H1 (cell line): ENCODE measurements at regions not wholly inside any gene's neighbourhood (a gene's known extent, or its start where the extent isn't known, plus 50 kb on each side); places are given as distances from the start of the nearest gene placed in this dataset.
A peak's percentile ranks its signal among the peaks of the same experiment; 100 is the strongest.

Experiments
- CTCF ChIA-PET: fragments of 300-600 bp; sonication (Branson Sonifier 250); formaldehyde crosslinking; loops from one replicate; lab custom pipeline; 2021; ENCODE audit not compliant: partially characterized antibody; lab: Charles Lee
- POLR2A ChIA-PET: fragments of 300-600 bp; sonication (Branson Sonifier 250); formaldehyde crosslinking; loops from one replicate; lab custom pipeline; 2021; ENCODE audit warnings: inconsistent platforms; ENCODE audit not compliant: partially characterized antibody; lab: Charles Lee
- DNase-seq, 2 experiments: peaks; one replicate each; pipeline versions ENCODE4 v3.0.0 to v3.0.0-alpha.2; 2010 to 2022; ENCODE audit warnings: low spot score in 2 of 2, low read depth in 1 of 2, mixed read lengths in 1 of 2
- FAIRE-seq: peaks from 2 replicates; lab custom pipeline; 2011; peaks lifted over from hg19 to GRCh38; lab: Jason Lieb, UNC
- H2AFZ ChIP-seq: 2 replicates; pipeline ENCODE4 v1.8.1; 2012; ENCODE audit warnings: low read length, inconsistent platforms
- H2AK5ac ChIP-seq: 2 replicates; pipeline ENCODE4 v1.6.1; 2013; ENCODE audit warnings: low read depth, low read length
- H2BK120ac ChIP-seq: replicated peaks from 2 replicates; pipeline ENCODE3; 2013; ENCODE audit warnings: low read depth, low read length, inconsistent platforms
- H2BK12ac ChIP-seq: 2 replicates; pipeline ENCODE4 v1.6.1; 2013; ENCODE audit warnings: low read depth, low read length
- H2BK15ac ChIP-seq: 2 replicates; pipeline ENCODE4 v1.6.1; 2013; ENCODE audit warnings: low read length
- H2BK20ac ChIP-seq: 2 replicates; pipeline ENCODE4 v1.6.1; 2013; ENCODE audit warnings: low read length
- H2BK5ac ChIP-seq: 2 replicates; pipeline ENCODE4 v1.6.1; 2013; ENCODE audit warnings: low read depth, low read length
- H3K14ac ChIP-seq: 2 replicates; pipeline ENCODE4 v1.6.1; 2013; ENCODE audit warnings: inconsistent platforms; ENCODE audit not compliant: insufficient read length
- H3K18ac ChIP-seq: 2 replicates; pipeline ENCODE4 v1.6.1; 2013; ENCODE audit warnings: low read length; ENCODE audit errors: extremely low read depth
- H3K23ac ChIP-seq: 2 replicates; pipeline ENCODE4 v1.6.1; 2013; ENCODE audit warnings: inconsistent platforms; ENCODE audit not compliant: insufficient read length
- H3K23me2 ChIP-seq: 2 replicates; pipeline ENCODE4 v1.6.1; 2013; ENCODE audit warnings: low read depth, low read length
- H3K27ac ChIP-seq: 2 replicates; pipeline ENCODE4 v1.6.1; 2011; ENCODE audit warnings: low read depth, low read length, inconsistent platforms
- H3K27me3 ChIP-seq, 4 experiments: replicated peaks in 1 of 4; 1 replicate in 1 of 4; 2 replicates in 3 of 4; pipeline versions ENCODE4 v1.6.1 to v1.8.1; 2011 to 2013; ENCODE audit warnings: low read length in 3 of 4, mild to moderate bottlenecking in 3 of 4, inconsistent platforms in 2 of 4, mixed read lengths in 2 of 4, moderate library complexity in 1 of 4; ENCODE audit not compliant: control insufficient read depth in 3 of 4, insufficient read depth in 3 of 4; ENCODE audit errors: extremely low read depth in 1 of 4
- H3K36me3 ChIP-seq, 4 experiments: 2 replicates each; pipeline versions ENCODE4 v1.6.1 to v1.8.1; 2011 to 2013; ENCODE audit warnings: mild to moderate bottlenecking in 4 of 4, low read length in 3 of 4, moderate library complexity in 2 of 4, control low read depth in 1 of 4, inconsistent platforms in 1 of 4; ENCODE audit not compliant: insufficient read depth in 4 of 4, control insufficient read depth in 2 of 4
- H3K4ac ChIP-seq: replicated peaks from 2 replicates; pipeline ENCODE3; 2013; ENCODE audit warnings: low read length, low read depth, mixed read lengths, inconsistent platforms; ENCODE audit not compliant: insufficient read length
- H3K4me1 ChIP-seq, 4 experiments: replicated peaks in 1 of 4; 1 replicate in 1 of 4; 2 replicates in 3 of 4; pipeline versions ENCODE4 v1.6.1 to v1.8.1; 2011 to 2013; ENCODE audit warnings: low read length in 3 of 4, inconsistent platforms in 2 of 4, mixed read lengths in 1 of 4; ENCODE audit not compliant: insufficient read depth in 4 of 4, control insufficient read depth in 3 of 4
- H3K4me2 ChIP-seq, 2 experiments: 2 replicates each; pipeline versions ENCODE4 v1.6.1 to v1.8.1; 2011 to 2013; ENCODE audit warnings: low read depth in 2 of 2, low read length in 2 of 2, control low read depth in 1 of 2, inconsistent platforms in 1 of 2, mild to moderate bottlenecking in 1 of 2; ENCODE audit not compliant: insufficient read depth in 1 of 2
- H3K4me3 ChIP-seq, 4 experiments: fragments of 200-600, 300-600 bp in 1 of 4; sonication (generic), shearing (Covaris generic), sonication (Bioruptor Twin) in 1 of 4; 2 replicates each; pipeline versions ENCODE4 v1.5.1 to v1.8.1; 2011 to 2016; ENCODE audit warnings: low read length in 4 of 4, low read depth in 3 of 4, control low read depth in 2 of 4, inconsistent platforms in 2 of 4, mild to moderate bottlenecking in 2 of 4, mixed read lengths in 1 of 4, moderate library complexity in 1 of 4; ENCODE audit not compliant: insufficient read depth in 2 of 4; ENCODE audit errors: extremely low read depth in 1 of 4
- H3K56ac ChIP-seq: replicated peaks from 2 replicates; pipeline ENCODE3; 2013; ENCODE audit warnings: low read depth, mild to moderate bottlenecking, mixed read lengths, low read length, inconsistent platforms; ENCODE audit not compliant: insufficient read length
- H3K79me1 ChIP-seq: 2 replicates; pipeline ENCODE4 v1.6.1; 2013; ENCODE audit warnings: low read depth, low read length, control low read depth
- H3K79me2 ChIP-seq, 2 experiments: 2 replicates each; pipeline versions ENCODE4 v1.6.1 to v1.8.1; 2012 to 2013; ENCODE audit warnings: low read length in 2 of 2, mild to moderate bottlenecking in 2 of 2, inconsistent platforms in 1 of 2; ENCODE audit not compliant: insufficient read depth in 2 of 2, control insufficient read depth in 1 of 2
- H3K9ac ChIP-seq, 4 experiments: replicated peaks in 1 of 4; 1 replicate in 1 of 4; 2 replicates in 3 of 4; pipeline versions ENCODE4 v1.6.1 to v1.8.1; 2011 to 2013; ENCODE audit warnings: low read depth in 3 of 4, low read length in 3 of 4, control low read depth in 2 of 4, mild to moderate bottlenecking in 2 of 4, moderate library complexity in 2 of 4, inconsistent platforms in 1 of 4; ENCODE audit errors: extremely low read depth in 1 of 4
- H3K9me3 ChIP-seq, 2 experiments: 2 replicates each; pipeline versions ENCODE4 v1.6.1 to v1.8.1; 2012 to 2013; ENCODE audit warnings: mild to moderate bottlenecking in 2 of 2, moderate library complexity in 2 of 2, control low read depth in 1 of 2, inconsistent platforms in 1 of 2, low read depth in 1 of 2, low read length in 1 of 2, mixed read lengths in 1 of 2; ENCODE audit not compliant: insufficient read depth in 2 of 2
- H4K20me1 ChIP-seq, 2 experiments: replicated peaks in 1 of 2; 2 replicates each; pipeline versions ENCODE3 to v1.8.1; 2011 to 2013; ENCODE audit warnings: inconsistent platforms in 2 of 2, low read length in 2 of 2, mild to moderate bottlenecking in 1 of 2; ENCODE audit not compliant: insufficient read depth in 2 of 2, control insufficient read depth in 1 of 2
- H4K5ac ChIP-seq: 2 replicates; pipeline ENCODE4 v1.6.1; 2013; ENCODE audit warnings: low read length, low read depth, mixed read lengths, inconsistent platforms; ENCODE audit not compliant: insufficient read length
- H4K8ac ChIP-seq: 2 replicates; pipeline ENCODE4 v1.8.0; 2013; ENCODE audit warnings: mild to moderate bottlenecking, moderate library complexity, low read length, inconsistent platforms; ENCODE audit not compliant: insufficient read depth; ENCODE audit errors: extremely low read depth
- H4K91ac ChIP-seq: replicated peaks from 2 replicates; pipeline ENCODE3; 2013; ENCODE audit warnings: low read length, mixed read lengths, inconsistent platforms; ENCODE audit not compliant: insufficient read length
- ATF2 ChIP-seq: IDR thresholded peaks from 2 replicates; pipeline ENCODE4 v1.6.1; 2012; ENCODE audit warnings: low read length, inconsistent platforms
- BACH1 ChIP-seq: IDR thresholded peaks from 2 replicates; pipeline ENCODE4 v1.6.1; 2012; ENCODE audit warnings: low read length, improper control_type of control experiment
- CTCF ChIP-seq, 3 experiments: IDR thresholded peaks; 1 replicate in 2 of 3; 2 replicates in 1 of 3; pipeline versions ENCODE4 v1.5.1 to v1.6.1; 2011; ENCODE audit warnings: low read length in 3 of 3, mild to moderate bottlenecking in 3 of 3, inconsistent platforms in 2 of 3, low read depth in 1 of 3, moderate library complexity in 1 of 3; ENCODE audit not compliant: insufficient read depth in 1 of 3; ENCODE audit errors: control extremely low read depth in 1 of 3
- E2F6 ChIP-seq: IDR thresholded peaks from 2 replicates; pipeline ENCODE4 v1.6.1; 2012; ENCODE audit warnings: inconsistent platforms
- KDM1A ChIP-seq: fragments of 200-600, 300-600 bp; sonication (generic); IDR thresholded peaks from 2 replicates; pipeline ENCODE4 v1.7.1; 2016; ENCODE audit warnings: mild to moderate bottlenecking, low read length, borderline replicate concordance
- POU5F1 ChIP-seq: IDR thresholded peaks from 2 replicates; pipeline ENCODE4 v1.6.1; 2011; ENCODE audit warnings: low read depth, mild to moderate bottlenecking, low read length, moderate library complexity
- RBBP5 ChIP-seq: IDR thresholded peaks from 2 replicates; pipeline ENCODE4 v1.7.1; 2012; ENCODE audit warnings: low read depth, mild to moderate bottlenecking, inconsistent platforms, low read length, moderate library complexity, borderline replicate concordance
- SAP30 ChIP-seq: fragments of 300-600 bp; sonication (generic); IDR thresholded peaks from 2 replicates; pipeline ENCODE4 v1.7.1; 2012; ENCODE audit warnings: low read length, moderate library complexity, mild to moderate bottlenecking, inconsistent platforms; ENCODE audit not compliant: insufficient read depth, insufficient replicate concordance
- WGBS, 2 experiments: shearing (Covaris generic) in 1 of 2; methylation state at CpG; one replicate each; pipeline versions ENCODE4 v1.1.6 to v1.1.7; 2013 to 2015; ENCODE audit warnings: low lambda C conversion rate in 2 of 2, mixed read lengths in 2 of 2, inconsistent platforms in 1 of 2, low coverage in 1 of 2, missing lambda C conversion rate in 1 of 2; ENCODE audit not compliant: insufficient replicate concordance in 2 of 2, insufficient coverage in 1 of 2, insufficient read length in 1 of 2; ENCODE audit errors: extremely low coverage in 1 of 2, missing lambda C conversion rate in 1 of 2; 5-methylcytosine and 5-hydroxymethylcytosine counted together

GRCh38 chr19:28469544-28469943, 743.4 kb downstream of the UQCRFS1 start:
- Histone ChIP-seq H2BK5ac (no peak overlapping the region), H3K79me2 (no peaks in the 10 kb centered on the region), H3K4me2 (no peak overlapping the region), H2AK5ac (no peak overlapping the region), H4K8ac (no peak overlapping the region), H2BK20ac (no peak overlapping the region), H3K23me2 (no peaks in the 10 kb centered on the region), H2BK12ac (0 out of 2 replicates have a peak overlapping the region, but pooled peaks have one; percentile 12), H3K27ac (no peak overlapping the region), H3K4ac (no peak overlapping the region), H3K56ac (no peak overlapping the region), H3K4me1 (peaks cover 0 to 5% (median 4%) of the 10 kb centered on the region in 4 experiments; a peak in 3 of 7 replicates), H3K36me3 (no peaks in the 10 kb centered on the region), H3K27me3 (no peaks in the 10 kb centered on the region), H2BK15ac (no peak overlapping the region), H3K18ac (no peak overlapping the region), H4K91ac (no peak overlapping the region), H3K9me3 (no peaks in the 10 kb centered on the region), H4K5ac (no peak overlapping the region), H3K79me1 (no peaks in the 10 kb centered on the region), H3K14ac (no peak overlapping the region), H3K4me3 (no peak overlapping the region), H3K9ac (no peak overlapping the region), H4K20me1 (no peaks in the 10 kb centered on the region), H2BK120ac (no peak overlapping the region), H3K23ac (no peak overlapping the region), H2AFZ (no peak overlapping the region)
- FAIRE-seq, result no peak
- TF ChIP-seq KDM1A, result no peak
- no peak for TF ChIP-seq ATF2
- TF ChIP-seq POU5F1, result no peak
- TF ChIP-seq SAP30, result no peak
- TF ChIP-seq E2F6, result no peak
- no peak for TF ChIP-seq RBBP5
- no peak for TF ChIP-seq BACH1
- no peak for TF ChIP-seq CTCF (IDR thresholded peaks at IDR 0.05; ENCODE audit: control extremely low read depth in 1 of 3, insufficient read depth in 1 of 3, low read depth in 1 of 3, low read length in 3 of 3)
- ChIA-PET POLR2A (interaction anchor here (0.7 to 1.4 kb wide), 4 partner anchors 10 to 167 kb away, joined by 3 to 4 read pairs (median 4); no protein-coding TSS in a partner anchor), CTCF (interaction anchor here (1.1 to 2.5 kb wide), 13 partner anchors 13 to 409 kb away, joined by 3 to 29 read pairs (median 5); no protein-coding TSS in a partner anchor)
- no peak for DNase-seq
- WGBS, 2 experiments, result 89% methylated on average over 7 of the region's 7 CpGs; no CpG with 5 or more reads in 1 of the 2 experiments
